IPS-15b (cell line): ENCODE measurements at regions not wholly inside any gene's neighbourhood (a gene's known extent, or its start where the extent isn't known, plus 50 kb on each side); places are given as distances from the start of the nearest gene placed in this dataset.
"Not testable (repeated sequence)": the region's sequence is repeated elsewhere in the genome, so short reads cannot be mapped to it uniquely, and the experiment has no call there.

Source experiments
- H3K27me3 ChIP-seq: one replicate; pipeline ENCODE4 v1.6.1; 2013; ENCODE audit warnings: low read length; ENCODE audit not compliant: control insufficient read depth, insufficient read depth
- H3K36me3 ChIP-seq: one replicate; pipeline ENCODE4 v1.6.1; 2013; ENCODE audit warnings: low read length; ENCODE audit not compliant: control insufficient read depth, insufficient read depth
- H3K4me1 ChIP-seq: one replicate; pipeline ENCODE4 v1.6.1; 2013; ENCODE audit warnings: mild to moderate bottlenecking, low read length; ENCODE audit not compliant: control insufficient read depth, insufficient read depth
- H3K4me3 ChIP-seq: one replicate; pipeline ENCODE4 v1.5.1; 2013; ENCODE audit warnings: low read depth, low read length
- H3K9ac ChIP-seq: one replicate; pipeline ENCODE4 v1.6.1; 2013; ENCODE audit warnings: low read depth, mild to moderate bottlenecking, low read length
- H3K9me3 ChIP-seq: one replicate; pipeline ENCODE4 v1.6.1; 2013; ENCODE audit warnings: mild to moderate bottlenecking, low read length; ENCODE audit not compliant: control insufficient read depth, insufficient read depth

DNA sequence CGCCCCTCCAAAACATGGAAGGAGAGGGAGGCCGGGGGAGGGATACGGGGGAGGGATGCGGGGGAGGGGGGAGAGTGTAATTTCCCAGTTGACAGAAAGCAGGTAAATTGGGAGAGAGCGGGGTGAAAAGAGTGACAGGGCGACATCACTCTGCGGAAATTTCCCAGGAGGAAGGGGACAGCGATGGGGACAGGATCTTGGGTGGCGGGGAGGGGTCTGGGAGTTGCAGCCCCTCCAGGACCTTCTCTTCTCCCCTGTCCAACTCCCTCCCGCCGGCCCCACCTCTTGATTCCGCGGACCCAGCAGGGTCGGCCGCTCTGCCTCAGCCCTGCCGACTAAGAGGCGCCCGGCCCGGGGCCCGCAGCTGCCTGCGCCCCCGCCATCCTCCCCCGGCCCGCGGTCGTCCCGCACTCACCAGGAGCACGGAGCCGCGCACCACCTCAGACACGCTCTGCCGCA is 108.0 kb upstream of the DOCK9 start:
- peak overlapping the region; percentile 72 for H3K4me3 ChIP-seq
- no peak overlapping the region for H3K9ac ChIP-seq
- peaks cover 32% of the 10 kb centered on the region for H3K27me3 ChIP-seq
- peaks cover 8% of the 10 kb centered on the region for H3K4me1 ChIP-seq
- H3K9me3 ChIP-seq: no peaks in the 10 kb centered on the region
- no peaks in the 10 kb centered on the region for H3K36me3 ChIP-seq

GRCh38 chr13:99086267-99087097 is 108.6 kb upstream of the DOCK9 start:
- no peaks in the 10 kb centered on the region for H3K9me3 ChIP-seq
- peaks cover 8% of the 10 kb centered on the region for H3K4me1 ChIP-seq
- H3K36me3 ChIP-seq: no peaks in the 10 kb centered on the region
- H3K4me3 ChIP-seq: peak overlapping the region; percentile 82
- H3K27me3 ChIP-seq: peaks cover 32% of the 10 kb centered on the region
- peak overlapping the region; percentile 47 for H3K9ac ChIP-seq

DNA sequence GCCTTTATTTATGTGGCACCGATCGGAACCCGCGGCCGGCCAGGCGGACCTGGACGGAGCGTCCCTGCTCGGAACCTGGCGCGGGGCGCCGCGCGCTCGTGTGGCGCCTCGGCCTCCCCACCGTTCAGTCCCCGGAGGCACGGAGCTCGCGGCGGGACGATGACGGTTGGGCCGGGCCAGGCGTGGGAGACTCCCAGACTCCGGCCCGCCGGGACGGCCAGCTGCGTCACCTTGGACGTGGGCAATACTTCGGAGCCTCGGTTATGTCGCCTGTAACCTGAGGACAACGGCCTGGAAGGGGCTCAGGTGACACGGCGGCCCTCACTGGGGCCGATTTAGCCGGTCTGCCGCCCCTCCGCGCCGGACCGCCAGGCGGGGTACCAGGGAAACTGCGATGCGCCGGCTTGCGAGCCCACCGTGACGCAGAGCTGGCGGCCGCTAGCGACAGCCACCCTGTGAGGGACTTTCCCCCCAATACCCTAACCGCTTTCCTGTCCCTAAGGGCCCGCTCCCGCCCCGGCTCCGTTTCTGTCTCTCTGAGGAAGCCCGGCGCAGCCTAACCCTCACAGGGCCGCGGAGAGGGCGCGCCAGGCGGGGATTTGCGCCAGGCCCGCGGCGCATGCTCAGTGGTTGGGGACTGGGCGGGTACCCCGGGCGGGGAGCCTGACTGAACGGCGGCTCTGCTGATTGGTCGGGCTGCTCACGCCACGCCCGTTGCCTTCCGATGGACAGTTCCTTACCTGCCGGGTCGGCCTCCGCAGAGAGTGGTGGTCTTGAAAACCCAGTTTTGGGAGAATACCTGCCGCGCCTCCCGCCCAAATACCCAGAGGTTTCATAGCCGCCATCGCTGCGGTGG is 109.5 kb upstream of the DOCK9 start:
- Histone ChIP-seq H3K36me3 (no peaks in the 10 kb centered on the region), H3K9ac (peak overlapping the region; percentile 47), H3K4me1 (peaks cover 8% of the 10 kb centered on the region), H3K9me3 (no peaks in the 10 kb centered on the region), H3K4me3 (peak overlapping the region; percentile 82), H3K27me3 (peaks cover 32% of the 10 kb centered on the region)

- H3K27me3 ChIP-seq: peaks cover 32% of the 10 kb centered on the region
- H3K36me3 ChIP-seq: no peaks in the 10 kb centered on the region
- peaks cover 8% of the 10 kb centered on the region for H3K4me1 ChIP-seq
- H3K9me3 ChIP-seq: no peaks in the 10 kb centered on the region
- peak overlapping the region; percentile 82 for H3K4me3 ChIP-seq
- H3K9ac ChIP-seq: peak overlapping the region; percentile 37
Observed at GRCh38 chr13:99087954-99088491, 110.2 kb upstream of the DOCK9 start.

DNA sequence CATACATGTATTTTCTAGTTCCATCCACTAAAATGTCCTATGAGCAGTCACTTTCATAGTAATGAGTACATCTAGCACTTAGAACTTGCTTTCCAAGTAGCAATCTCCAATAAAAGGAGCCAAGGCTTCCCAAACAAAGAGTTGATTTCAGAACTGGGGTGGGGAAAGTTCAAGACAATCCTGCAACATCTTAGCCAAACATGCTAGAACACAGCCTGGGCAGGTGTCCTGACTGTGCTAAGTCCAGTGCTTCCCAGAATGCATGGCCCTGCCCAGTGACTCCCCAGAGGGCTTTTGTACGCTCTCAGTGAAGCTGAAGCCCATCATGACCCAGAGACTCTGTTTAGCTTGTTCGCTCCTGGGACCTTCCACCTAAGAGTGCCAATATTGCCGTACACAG is 106.7 kb upstream of the UBAC2 start:
- Histone ChIP-seq H3K36me3 (no peaks in the 10 kb centered on the region), H3K27me3 (peaks cover 3% of the 10 kb centered on the region), H3K4me3 (no peak overlapping the region), H3K4me1 (no peaks in the 10 kb centered on the region), H3K9ac (no peak overlapping the region), H3K9me3 (no peaks in the 10 kb centered on the region)

GRCh38 chr13:99101831-99102230 is 98.8 kb upstream of the UBAC2 start:
- H3K4me1 ChIP-seq, H3K9me3 ChIP-seq: not testable (repeated sequence)

GRCh38 chr13:99103536-99103935 is 97.1 kb upstream of the UBAC2 start:
- Histone ChIP-seq H3K27me3 (no peaks in the 10 kb centered on the region), H3K4me1 (peaks cover 3% of the 10 kb centered on the region), H3K4me3 (no peak overlapping the region), H3K9ac (no peak overlapping the region), H3K9me3 (no peaks in the 10 kb centered on the region), H3K36me3 (no peaks in the 10 kb centered on the region)

More at GRCh38 chr13:99101831-99102230, 98.8 kb upstream of the UBAC2 start:
- H3K9ac ChIP-seq, H3K27me3 ChIP-seq, H3K36me3 ChIP-seq, H3K4me3 ChIP-seq: not testable (repeated sequence)

DNA sequence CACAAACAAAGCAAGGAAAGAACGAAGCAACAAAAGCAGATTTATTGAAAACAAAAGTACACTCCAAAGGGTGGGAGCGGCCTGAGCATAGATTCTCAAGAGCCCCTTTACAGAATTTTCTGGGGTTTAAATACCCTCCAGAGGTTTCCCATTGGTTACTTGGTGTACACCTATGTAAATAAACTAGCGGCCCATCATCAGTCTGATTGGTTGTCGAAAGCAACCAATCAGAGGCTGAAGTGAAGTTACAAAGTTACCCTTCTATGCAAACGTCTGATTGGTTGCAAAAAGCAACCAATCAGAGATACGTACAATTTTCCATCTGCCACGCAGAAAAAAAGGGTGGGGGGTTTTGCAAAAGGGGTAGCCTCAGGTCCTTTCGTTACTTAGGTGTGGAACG is 96.3 kb upstream of the UBAC2 start:
- peaks cover 3% of the 10 kb centered on the region for H3K4me1 ChIP-seq
- H3K9me3 ChIP-seq: no peaks in the 10 kb centered on the region
- no peak overlapping the region for H3K4me3 ChIP-seq
- H3K36me3 ChIP-seq: no peaks in the 10 kb centered on the region
- H3K27me3 ChIP-seq: no peaks in the 10 kb centered on the region
- H3K9ac ChIP-seq: no peak overlapping the region

DNA sequence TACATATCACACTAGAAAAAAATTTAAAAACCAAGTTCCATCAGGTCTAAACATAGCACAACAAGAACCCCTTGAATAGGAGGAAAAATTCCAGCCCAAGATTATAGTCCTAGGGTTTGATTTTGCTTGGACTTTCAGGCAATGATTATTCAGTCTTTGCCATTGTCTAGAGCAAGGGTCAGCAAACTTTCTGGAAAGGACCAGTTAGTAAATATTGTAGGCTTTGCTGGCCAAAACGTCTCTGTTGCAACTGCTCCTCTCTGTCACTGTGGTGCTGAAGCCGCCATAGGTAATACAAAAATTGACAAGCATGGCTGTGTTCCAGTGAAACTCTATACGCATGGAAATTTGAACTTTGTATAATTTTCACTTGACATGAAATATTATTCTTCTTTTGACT is 95.5 kb upstream of the UBAC2 start:
- H3K36me3 ChIP-seq: no peaks in the 10 kb centered on the region
- peaks cover 3% of the 10 kb centered on the region for H3K4me1 ChIP-seq
- no peaks in the 10 kb centered on the region for H3K27me3 ChIP-seq
- no peaks in the 10 kb centered on the region for H3K9me3 ChIP-seq
- no peak overlapping the region for H3K4me3 ChIP-seq
- no peak overlapping the region for H3K9ac ChIP-seq

GRCh38 chr13:99113351-99113750 is 87.3 kb upstream of the UBAC2 start:
- Histone ChIP-seq H3K36me3 (no peaks in the 10 kb centered on the region), H3K27me3 (no peaks in the 10 kb centered on the region), H3K4me1 (no peaks in the 10 kb centered on the region), H3K9ac (no peak overlapping the region), H3K4me3 (no peak overlapping the region), H3K9me3 (no peaks in the 10 kb centered on the region)

DNA sequence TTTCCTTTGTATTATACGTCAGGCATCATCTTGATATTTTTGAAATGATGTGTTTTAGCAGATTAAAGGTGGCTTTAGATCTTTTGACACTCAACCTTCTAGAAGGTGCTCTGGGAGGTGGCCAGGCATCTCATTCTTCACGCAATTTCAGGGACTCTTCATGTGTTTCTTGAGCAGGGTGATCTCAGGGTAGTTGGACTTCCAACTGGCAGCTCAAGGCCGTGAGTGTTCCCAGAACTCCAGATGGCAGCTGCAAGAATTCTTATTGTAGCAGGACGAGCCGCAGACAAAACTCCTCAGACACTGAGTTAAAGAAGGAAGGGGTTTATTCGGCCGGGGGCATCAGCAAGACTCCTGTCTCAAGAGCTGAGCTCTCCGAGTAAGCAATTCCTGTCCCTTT is 82.5 kb upstream of the UBAC2 start:
- H3K36me3 ChIP-seq: no peaks in the 10 kb centered on the region
- H3K4me1 ChIP-seq: peaks cover 5% of the 10 kb centered on the region
- H3K27me3 ChIP-seq: peaks cover 12% of the 10 kb centered on the region
- H3K9me3 ChIP-seq: no peaks in the 10 kb centered on the region
- H3K4me3 ChIP-seq: no peak overlapping the region
- no peak overlapping the region for H3K9ac ChIP-seq
